Trophoblast cell (in vitro differentiated cells and primary cell): ENCODE measurements at regions not wholly inside any gene's neighbourhood (a gene's known extent, or its start where the extent isn't known, plus 50 kb on each side); places are given as distances from the start of the nearest gene placed in this dataset.

Source experiments
- DNase-seq, 2 donors: peaks; one replicate each; pipeline ENCODE4 v3.0.0-alpha.2; 2016
- H2AFZ ChIP-seq: 2 replicates; pipeline ENCODE4 v1.6.1; 2013; ENCODE audit warnings: low read length, moderate library complexity, mild to moderate bottlenecking; ENCODE audit not compliant: insufficient read depth, poor library complexity
- H2AK5ac ChIP-seq: 2 replicates; pipeline ENCODE4 v1.6.1; 2013; ENCODE audit warnings: mild to moderate bottlenecking, low read length
- H2BK120ac ChIP-seq: 2 replicates; pipeline ENCODE4 v1.6.1; 2013; ENCODE audit warnings: low read length, mild to moderate bottlenecking, moderate library complexity; ENCODE audit not compliant: insufficient read depth, poor library complexity
- H2BK12ac ChIP-seq: 2 replicates; pipeline ENCODE4 v1.6.1; 2013; ENCODE audit warnings: mild to moderate bottlenecking, low read length, moderate library complexity
- H2BK5ac ChIP-seq: 2 replicates; pipeline ENCODE4 v1.6.1; 2013; ENCODE audit warnings: low read length, low read depth, moderate library complexity, mild to moderate bottlenecking; ENCODE audit not compliant: poor library complexity
- H3K14ac ChIP-seq: 2 replicates; pipeline ENCODE4 v1.6.1; 2013; ENCODE audit warnings: mild to moderate bottlenecking, low read length
- H3K18ac ChIP-seq: 2 replicates; pipeline ENCODE4 v1.6.1; 2013; ENCODE audit warnings: mild to moderate bottlenecking, low read length
- H3K23ac ChIP-seq: 2 replicates; pipeline ENCODE4 v1.6.1; 2013; ENCODE audit warnings: low read length
- H3K27ac ChIP-seq: 2 replicates; pipeline ENCODE4 v1.5.1; 2013; ENCODE audit warnings: low read depth, mild to moderate bottlenecking, inconsistent platforms, low read length, moderate library complexity
- H3K27me3 ChIP-seq: 2 replicates; pipeline ENCODE4 v1.6.1; 2013; ENCODE audit warnings: inconsistent platforms, mild to moderate bottlenecking, low read length, moderate library complexity; ENCODE audit not compliant: insufficient read depth
- H3K36me3 ChIP-seq, 2 experiments: 1 replicate in 1 of 2; 2 replicates in 1 of 2; pipeline ENCODE4 v1.6.1; 2013; ENCODE audit warnings: low read length in 2 of 2, mild to moderate bottlenecking in 2 of 2, moderate library complexity in 1 of 2; ENCODE audit not compliant: insufficient read depth in 2 of 2, control insufficient read depth in 1 of 2
- H3K4ac ChIP-seq: 2 replicates; pipeline ENCODE4 v1.6.1; 2013; ENCODE audit warnings: low read depth, mild to moderate bottlenecking, low read length, moderate library complexity
- H3K4me1 ChIP-seq, 2 experiments: 1 replicate in 1 of 2; 2 replicates in 1 of 2; pipeline ENCODE4 v1.6.1; 2013; ENCODE audit warnings: low read length in 2 of 2, mild to moderate bottlenecking in 2 of 2, moderate library complexity in 1 of 2; ENCODE audit not compliant: insufficient read depth in 2 of 2, control insufficient read depth in 1 of 2
- H3K4me2 ChIP-seq: 2 replicates; pipeline ENCODE4 v1.6.1; 2013; ENCODE audit warnings: inconsistent platforms, mild to moderate bottlenecking, low read length, moderate library complexity
- H3K4me3 ChIP-seq: 2 replicates; pipeline ENCODE4 v1.5.1; 2013; ENCODE audit warnings: mild to moderate bottlenecking, low read depth, low read length, inconsistent platforms
- H3K79me1 ChIP-seq: one replicate; pipeline ENCODE4 v1.6.1; 2013; ENCODE audit warnings: low read length
- H3K79me2 ChIP-seq: 2 replicates; pipeline ENCODE4 v1.6.1; 2013; ENCODE audit warnings: low read length, mild to moderate bottlenecking; ENCODE audit not compliant: control insufficient read depth, insufficient read depth, poor library complexity
- H3K9ac ChIP-seq: 2 replicates; pipeline ENCODE4 v1.6.1; 2013; ENCODE audit warnings: mild to moderate bottlenecking, low read length
- H3K9me3 ChIP-seq: 2 replicates; pipeline ENCODE4 v1.6.1; 2013; ENCODE audit warnings: low read depth, mild to moderate bottlenecking, control low read depth, inconsistent platforms, low read length; ENCODE audit not compliant: insufficient read depth
- H4K12ac ChIP-seq: 2 replicates; pipeline ENCODE4 v1.6.1; 2013; ENCODE audit warnings: low read depth, mild to moderate bottlenecking, low read length, moderate library complexity
- H4K8ac ChIP-seq: 2 replicates; pipeline ENCODE4 v1.6.1; 2013; ENCODE audit warnings: low read depth, mild to moderate bottlenecking, low read length, moderate library complexity
- H4K91ac ChIP-seq: one replicate; pipeline ENCODE4 v1.6.1; 2013; ENCODE audit warnings: low read depth, mild to moderate bottlenecking, low read length, moderate library complexity
- WGBS: extraction: QIAGEN DNeasy Blood & Tissue Kit; methylation state at CpG from one replicate; pipeline ENCODE4 v1.1.7; 2013; ENCODE audit warnings: missing lambda C conversion rate; ENCODE audit not compliant: insufficient read length, insufficient coverage; ENCODE audit errors: extremely low coverage; 5-methylcytosine and 5-hydroxymethylcytosine counted together

GRCh38 chr19:30070198-30070967 is 128.3 kb downstream of the URI1 start:
- H3K9ac ChIP-seq: no peak overlapping the region
- H4K91ac ChIP-seq: no peak overlapping the region
- H3K4me1 ChIP-seq: no peaks in the 10 kb centered on the region
- no peak overlapping the region for H3K4ac ChIP-seq
- H4K8ac ChIP-seq: no peak overlapping the region
- no peak overlapping the region for H4K12ac ChIP-seq
- no peak overlapping the region for H3K27ac ChIP-seq
- H3K27me3 ChIP-seq: no peaks in the 10 kb centered on the region
- WGBS: no CpG with 5 or more reads among the region's 29 CpGs
- H2AFZ ChIP-seq: no peak overlapping the region
- no peak overlapping the region for H3K4me3 ChIP-seq
- H2BK120ac ChIP-seq: no peak overlapping the region
- H2AK5ac ChIP-seq: no peak overlapping the region
- H2BK5ac ChIP-seq: no peak overlapping the region
- no peak overlapping the region for H2BK12ac ChIP-seq
- no peak overlapping the region for H3K18ac ChIP-seq
- DNase-seq: no peak
- H3K23ac ChIP-seq: no peak overlapping the region
- peaks cover 2% of the 10 kb centered on the region for H3K9me3 ChIP-seq
- H3K79me2 ChIP-seq: no peaks in the 10 kb centered on the region
- no peak overlapping the region for H3K4me2 ChIP-seq
- H3K36me3 ChIP-seq: no peaks in the 10 kb centered on the region
- H3K14ac ChIP-seq: no peak overlapping the region
- no peaks in the 10 kb centered on the region for H3K79me1 ChIP-seq

- H3K27ac ChIP-seq: no peak overlapping the region
These were observed 129.1 kb downstream of the URI1 start for GRCh38 chr19:30070968-30071632.

GRCh38 chr19:30071871-30072270 is 129.8 kb downstream of the URI1 start:
- Histone ChIP-seq H2AFZ (no peak overlapping the region), H2BK12ac (no peak overlapping the region), H3K9me3 (peaks cover 2% of the 10 kb centered on the region), H3K79me1 (no peaks in the 10 kb centered on the region), H4K12ac (no peak overlapping the region), H4K91ac (no peak overlapping the region), H3K14ac (no peak overlapping the region), H3K27ac (no peak overlapping the region), H3K4me3 (no peak overlapping the region), H2BK5ac (no peak overlapping the region), H3K4me1 (no peaks in the 10 kb centered on the region), H2BK120ac (no peak overlapping the region), H2AK5ac (no peak overlapping the region), H4K8ac (no peak overlapping the region), H3K4ac (no peak overlapping the region), H3K23ac (no peak overlapping the region), H3K9ac (no peak overlapping the region), H3K18ac (no peak overlapping the region), H3K4me2 (no peak overlapping the region), H3K27me3 (no peaks in the 10 kb centered on the region), H3K36me3 (no peaks in the 10 kb centered on the region), H3K79me2 (no peaks in the 10 kb centered on the region)
- no CpG with 5 or more reads among the region's 15 CpGs for WGBS
- no peak for DNase-seq

More at GRCh38 chr19:30070968-30071632, 129.1 kb downstream of the URI1 start:
- no peaks in the 10 kb centered on the region for H3K79me2 ChIP-seq
- no peak overlapping the region for H3K23ac ChIP-seq
- no peak overlapping the region for H2BK12ac ChIP-seq
- H3K9ac ChIP-seq: no peak overlapping the region
- no peak for DNase-seq
- H3K4me2 ChIP-seq: no peak overlapping the region
- H3K18ac ChIP-seq: no peak overlapping the region
- H3K9me3 ChIP-seq: peaks cover 2% of the 10 kb centered on the region
- H4K91ac ChIP-seq: no peak overlapping the region
- H2BK5ac ChIP-seq: no peak overlapping the region
- H3K79me1 ChIP-seq: no peaks in the 10 kb centered on the region
- no peaks in the 10 kb centered on the region for H3K4me1 ChIP-seq
- H2AFZ ChIP-seq: no peak overlapping the region
- H4K8ac ChIP-seq: no peak overlapping the region
- no peak overlapping the region for H2AK5ac ChIP-seq
- H4K12ac ChIP-seq: no peak overlapping the region
- H3K14ac ChIP-seq: no peak overlapping the region
- no peaks in the 10 kb centered on the region for H3K36me3 ChIP-seq
- no peak overlapping the region for H3K4ac ChIP-seq
- H3K27me3 ChIP-seq: no peaks in the 10 kb centered on the region
- H3K4me3 ChIP-seq: peak overlapping the region; percentile 8
- no CpG with 5 or more reads among the region's 26 CpGs for WGBS
- H2BK120ac ChIP-seq: no peak overlapping the region

- Histone ChIP-seq H4K91ac (no peak overlapping the region), H2BK12ac (no peak overlapping the region), H3K27me3 (no peaks in the 10 kb centered on the region), H3K79me2 (no peaks in the 10 kb centered on the region), H3K79me1 (no peaks in the 10 kb centered on the region), H3K14ac (no peak overlapping the region), H3K9ac (no peak overlapping the region), H2BK120ac (no peak overlapping the region), H3K18ac (no peak overlapping the region), H2BK5ac (no peak overlapping the region), H3K4ac (no peak overlapping the region), H4K8ac (no peak overlapping the region), H2AK5ac (no peak overlapping the region), H3K23ac (no peak overlapping the region), H3K9me3 (no peaks in the 10 kb centered on the region), H2AFZ (no peak overlapping the region), H3K27ac (no peak overlapping the region), H3K4me1 (no peaks in the 10 kb centered on the region), H3K4me3 (peak overlapping the region; percentile 42), H4K12ac (no peak overlapping the region), H3K36me3 (no peaks in the 10 kb centered on the region), H3K4me2 (no peak overlapping the region)
- no peak for DNase-seq
- no CpG with 5 or more reads among the region's 16 CpGs for WGBS
These were observed 131.3 kb downstream of the URI1 start for GRCh38 chr19:30073152-30074000.
